Common myeloid progenitor, CD34-positive (primary cell): ENCODE measurements at regions not wholly inside any gene's neighbourhood (a gene's known extent, or its start where the extent isn't known, plus 50 kb on each side); places are given as distances from the start of the nearest gene placed in this dataset.

ENCODE experiments used
- CTCF ChIA-PET: fragments of 350-600 bp; sonication (Branson Sonifier 250); formaldehyde crosslinking; loops from one replicate; lab custom pipeline; 2021; ENCODE audit warnings: antibody characterized with exemption; lab: Charles Lee
- POLR2A ChIA-PET: fragments of 350-600 bp; sonication (Branson Sonifier 250); formaldehyde crosslinking; loops from one replicate; lab custom pipeline; 2021; ENCODE audit warnings: antibody characterized with exemption; lab: Charles Lee
- DNase-seq, 3 donors: peaks; one replicate each; pipeline versions ENCODE4 v3.0.0 to v3.0.0-alpha.2; 2013
- H3K27ac ChIP-seq, 2 experiments: 1 replicate in 1 of 2; 2 replicates in 1 of 2; pipeline ENCODE4 v1.7.0; 2013; ENCODE audit warnings: inconsistent platforms in 2 of 2, low read length in 2 of 2, mild to moderate bottlenecking in 2 of 2, low read depth in 1 of 2, moderate library complexity in 1 of 2; ENCODE audit not compliant: severe bottlenecking in 2 of 2, insufficient read depth in 1 of 2, poor library complexity in 1 of 2
- H3K27me3 ChIP-seq, 5 experiments: replicated peaks in 2 of 5; 1 replicate in 3 of 5; 2 replicates in 2 of 5; pipeline versions ENCODE4 v1.6.1 to v1.7.0; 2013; ENCODE audit warnings: low read length in 4 of 5, mild to moderate bottlenecking in 2 of 5, moderate library complexity in 2 of 5, inconsistent platforms in 1 of 5; ENCODE audit not compliant: insufficient read depth in 5 of 5, control insufficient read depth in 4 of 5
- H3K36me3 ChIP-seq, 4 experiments: 1 replicate in 2 of 4; 2 replicates in 2 of 4; pipeline versions ENCODE4 v1.6.1 to v1.7.0; 2013; ENCODE audit warnings: low read length in 3 of 4, control low read depth in 1 of 4, mild to moderate bottlenecking in 1 of 4; ENCODE audit not compliant: control insufficient read depth in 4 of 4, insufficient read depth in 4 of 4
- H3K4me1 ChIP-seq, 4 experiments: 1 replicate in 3 of 4; 2 replicates in 1 of 4; pipeline versions ENCODE4 v1.6.1 to v1.7.1; 2013; ENCODE audit warnings: low read length in 3 of 4, mild to moderate bottlenecking in 3 of 4, control low read depth in 1 of 4, inconsistent platforms in 1 of 4, moderate library complexity in 1 of 4; ENCODE audit not compliant: control insufficient read depth in 4 of 4, insufficient read depth in 4 of 4; ENCODE audit errors: control extremely low read depth in 1 of 4
- H3K4me3 ChIP-seq, 7 experiments: 1 replicate in 4 of 7; 2 replicates in 3 of 7; pipeline versions ENCODE4 v1.5.1 to v1.7.0; 2013; ENCODE audit warnings: mild to moderate bottlenecking in 7 of 7, low read length in 6 of 7, moderate library complexity in 6 of 7, inconsistent platforms in 2 of 7, low read depth in 2 of 7, control low read depth in 1 of 7; ENCODE audit not compliant: insufficient read depth in 4 of 7, control insufficient read depth in 1 of 7; ENCODE audit errors: extremely low read depth in 1 of 7
- H3K9me3 ChIP-seq, 5 experiments: 1 replicate in 4 of 5; 2 replicates in 1 of 5; pipeline versions ENCODE4 v1.6.1 to v1.7.1; 2013; ENCODE audit warnings: low read length in 4 of 5, mild to moderate bottlenecking in 2 of 5, inconsistent platforms in 1 of 5, low read depth in 1 of 5, moderate library complexity in 1 of 5; ENCODE audit not compliant: control insufficient read depth in 4 of 5, insufficient read depth in 2 of 5; ENCODE audit errors: control extremely low read depth in 1 of 5
- WGBS: methylation state at CpG from one replicate; pipeline ENCODE4 v1.1.5; 2013; ENCODE audit not compliant: insufficient coverage; 5-methylcytosine and 5-hydroxymethylcytosine counted together

GRCh38 chr4:119744580-119744979 lies 116.0 kb upstream of the PDE5A start:
- Histone ChIP-seq H3K27me3 (peaks cover 0 to 3% (median 0%) of the 10 kb centered on the region in 5 experiments), H3K4me1 (no peaks in the 10 kb centered on the region), H3K36me3 (no peaks in the 10 kb centered on the region), H3K4me3 (no peak overlapping the region), H3K9me3 (no peaks in the 10 kb centered on the region), H3K27ac (no peak overlapping the region)
- POLR2A ChIA-PET, result no interaction called here
- CTCF ChIA-PET, result no interaction called here
- DNase-seq, result no peak
- 72% methylated on average over 3 of the region's 3 CpGs for WGBS

- peaks cover 0 to 3% (median 0%) of the 10 kb centered on the region in 5 experiments for H3K27me3 ChIP-seq
- no peak overlapping the region for H3K4me3 ChIP-seq
- CTCF ChIA-PET, result no interaction called here
- H3K27ac ChIP-seq, result no peak overlapping the region
- WGBS, result 80% methylated on average over 1 of the region's 2 CpGs
- no peak for DNase-seq
- POLR2A ChIA-PET, result no interaction called here
- H3K9me3 ChIP-seq, result no peaks in the 10 kb centered on the region
- H3K36me3 ChIP-seq, result no peaks in the 10 kb centered on the region
- H3K4me1 ChIP-seq, result no peaks in the 10 kb centered on the region
Measured at GRCh38 chr4:119743644-119744043, 115.0 kb upstream of the PDE5A start.

GRCh38 chr4:119739796-119740195 lies 111.2 kb upstream of the PDE5A start:
- peaks cover 0 to 4% (median 0%) of the 10 kb centered on the region in 5 experiments for H3K27me3 ChIP-seq
- no peaks in the 10 kb centered on the region for H3K9me3 ChIP-seq
- H3K27ac ChIP-seq, result no peak overlapping the region
- H3K4me3 ChIP-seq, result no peak overlapping the region
- no peaks in the 10 kb centered on the region for H3K36me3 ChIP-seq
- ChIA-PET POLR2A (no interaction called here), CTCF (no interaction called here)
- no peaks in the 10 kb centered on the region for H3K4me1 ChIP-seq
- DNase-seq, result no peak
- WGBS, result 92% methylated on average over 2 of the region's 4 CpGs

- CTCF ChIA-PET, result no interaction called here
- no peak overlapping the region for H3K27ac ChIP-seq
- POLR2A ChIA-PET, result no interaction called here
- no peaks in the 10 kb centered on the region for H3K9me3 ChIP-seq
- WGBS, result no CpG with 5 or more reads among the region's 2 CpGs
- DNase-seq, result no peak
- no peaks in the 10 kb centered on the region for H3K4me1 ChIP-seq
- peaks cover 0 to 4% (median 0%) of the 10 kb centered on the region in 5 experiments for H3K27me3 ChIP-seq
- no peaks in the 10 kb centered on the region for H3K36me3 ChIP-seq
- no peak overlapping the region for H3K4me3 ChIP-seq
Measured at GRCh38 chr4:119738901-119739300, 110.3 kb upstream of the PDE5A start.

GRCh38 chr4:119736559-119736958 lies 108.0 kb upstream of the PDE5A start:
- WGBS, result no CpG with 5 or more reads among the region's 2 CpGs
- ChIA-PET POLR2A (no interaction called here), CTCF (no interaction called here)
- no peaks in the 10 kb centered on the region for H3K4me1 ChIP-seq
- H3K9me3 ChIP-seq, result no peaks in the 10 kb centered on the region
- H3K27me3 ChIP-seq, result peaks cover 0 to 2% (median 0%) of the 10 kb centered on the region in 5 experiments
- no peak overlapping the region for H3K4me3 ChIP-seq
- H3K27ac ChIP-seq, result no peak overlapping the region
- H3K36me3 ChIP-seq, result no peaks in the 10 kb centered on the region
- no peak for DNase-seq

- Histone ChIP-seq H3K36me3 (no peaks in the 10 kb centered on the region), H3K27ac (no peak overlapping the region), H3K4me3 (no peak overlapping the region), H3K9me3 (no peaks in the 10 kb centered on the region), H3K27me3 (peaks cover 0 to 2% (median 0%) of the 10 kb centered on the region in 5 experiments), H3K4me1 (no peaks in the 10 kb centered on the region)
- ChIA-PET CTCF (no interaction called here), POLR2A (no interaction called here)
- 86% methylated on average over 1 of the region's 1 CpG for WGBS
- DNase-seq, result no peak
Measured at GRCh38 chr4:119735165-119735651, 106.6 kb upstream of the PDE5A start.

- Histone ChIP-seq H3K27ac (no peak overlapping the region), H3K27me3 (peaks cover 0 to 2% (median 0%) of the 10 kb centered on the region in 5 experiments), H3K36me3 (no peaks in the 10 kb centered on the region), H3K4me3 (no peak overlapping the region), H3K9me3 (peaks cover 0 to 1% (median 0%) of the 10 kb centered on the region in 5 experiments), H3K4me1 (no peaks in the 10 kb centered on the region)
- no peak for DNase-seq
- ChIA-PET CTCF (interaction anchor here (0.6 kb wide), 1 partner anchor 1364 kb away, joined by 3 read pairs; no protein-coding TSS in a partner anchor), POLR2A (no interaction called here)
- 100% methylated on average over 1 of the region's 1 CpG for WGBS
Measured at GRCh38 chr4:119733431-119733830, 104.8 kb upstream of the PDE5A start.
